ENCODE measurements at regions not wholly inside any gene's neighbourhood (a gene's known extent, or its start where the extent isn't known, plus 50 kb on each side); places are given as distances from the start of the nearest gene placed in this dataset.

DNA sequence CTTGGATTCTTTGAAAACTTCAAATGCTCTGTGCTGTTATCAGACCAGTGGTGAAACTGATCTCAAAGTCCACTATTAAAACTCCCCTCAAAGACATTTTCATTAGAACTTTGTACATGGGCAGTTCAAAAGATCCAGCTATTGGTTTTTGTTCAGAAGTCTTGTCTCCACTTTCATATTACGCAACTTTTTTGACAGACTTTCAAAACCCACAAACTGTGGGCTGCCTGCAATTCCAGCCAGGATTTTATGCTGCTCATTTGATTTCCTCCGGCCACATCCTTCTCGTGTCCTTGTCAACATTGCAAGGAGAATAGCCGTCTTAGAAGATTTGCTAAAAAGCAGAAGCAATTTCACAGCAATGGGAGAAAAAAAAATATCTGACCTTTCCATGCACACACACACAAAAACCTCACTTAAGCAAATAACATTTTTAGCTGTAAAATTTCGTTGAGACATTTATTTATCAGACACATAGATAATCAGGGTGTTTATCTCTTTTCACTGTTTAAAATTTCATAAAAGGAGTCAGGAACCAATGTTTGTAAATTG is 1990.5 kb downstream of the MAT2B start:
- Mint-ChIP-seq H3K4me3 (ENCODE audit: unreplicated experiment) (no peak overlapping the region), H3K27me3 (ENCODE audit: low read depth) (no peaks in the 10 kb centered on the region), H3K27ac (ENCODE audit: unreplicated experiment) (no peak overlapping the region), H3K4me1 (ENCODE audit: low read depth) (no peaks in the 10 kb centered on the region), H3K9me3 (ENCODE audit: low read depth) (no peaks in the 10 kb centered on the region), H3K36me3 (ENCODE audit: low read depth) (no peaks in the 10 kb centered on the region)
- no peak for TF ChIP-seq CTCF (IDR thresholded peaks at IDR 0.05)
- no peak for DNase-seq (ENCODE audit: low spot score)

GRCh38 chr5:165497707-165498106 is 1992.3 kb downstream of the MAT2B start:
- Mint-ChIP-seq H3K36me3 (ENCODE audit: low read depth) (no peaks in the 10 kb centered on the region), H3K4me3 (ENCODE audit: unreplicated experiment) (no peak overlapping the region), H3K27ac (ENCODE audit: unreplicated experiment) (no peak overlapping the region), H3K9me3 (ENCODE audit: low read depth) (no peaks in the 10 kb centered on the region), H3K27me3 (ENCODE audit: low read depth) (no peaks in the 10 kb centered on the region), H3K4me1 (ENCODE audit: low read depth) (no peaks in the 10 kb centered on the region)
- DNase-seq (ENCODE audit: low spot score) = no peak
- TF ChIP-seq CTCF (IDR thresholded peaks at IDR 0.05) = peak; percentile 55

DNA sequence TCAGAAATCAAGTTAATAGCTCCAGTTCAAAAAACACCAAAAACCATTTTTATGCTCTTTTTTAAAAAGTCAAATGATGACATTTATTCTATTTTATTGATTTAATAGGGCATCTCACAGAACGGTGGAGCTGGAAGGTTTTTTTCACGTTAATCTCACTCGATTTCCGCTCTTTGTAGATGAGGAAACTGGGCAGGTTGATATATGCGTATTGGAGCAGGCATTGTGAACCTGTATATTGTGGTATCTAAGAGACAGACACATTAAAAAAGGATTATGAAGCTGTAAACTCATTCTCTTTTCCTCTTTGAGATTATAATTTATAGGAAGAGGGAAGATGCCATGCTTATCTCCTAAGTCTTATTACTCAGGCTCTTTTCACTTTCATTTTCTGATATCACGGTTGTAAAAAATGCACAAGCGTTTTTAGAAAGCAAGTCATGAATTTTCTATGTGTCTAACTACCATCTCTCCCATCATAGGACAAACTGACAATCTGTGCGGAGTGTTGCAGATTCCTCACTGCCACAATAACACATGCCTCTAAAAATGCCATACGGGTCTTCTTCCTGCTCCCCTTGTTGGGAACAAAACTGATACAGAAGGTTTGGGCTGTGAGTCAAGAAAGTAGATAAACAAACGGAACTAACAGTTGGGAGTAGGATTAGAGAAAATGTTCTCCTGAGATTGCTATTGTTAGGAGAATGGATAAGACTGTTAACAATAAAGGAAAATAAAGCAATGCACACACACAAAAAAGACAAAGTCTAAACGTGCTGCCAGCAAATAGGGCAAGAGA is 1997.7 kb downstream of the MAT2B start:
- H3K27me3 Mint-ChIP-seq (ENCODE audit: low read depth) = peaks cover 3% of the 10 kb centered on the region
- no peaks in the 10 kb centered on the region for H3K36me3 Mint-ChIP-seq (ENCODE audit: low read depth)
- H3K4me3 Mint-ChIP-seq (ENCODE audit: unreplicated experiment) = no peak overlapping the region
- no peak overlapping the region for H3K27ac Mint-ChIP-seq (ENCODE audit: unreplicated experiment)
- TF ChIP-seq CTCF (IDR thresholded peaks at IDR 0.05) = no peak
- H3K9me3 Mint-ChIP-seq (ENCODE audit: low read depth) = peaks cover 5% of the 10 kb centered on the region
- no peaks in the 10 kb centered on the region for H3K4me1 Mint-ChIP-seq (ENCODE audit: low read depth)
- DNase-seq (ENCODE audit: low spot score) = no peak

- no peak for DNase-seq (ENCODE audit: low spot score)
- H3K27ac Mint-ChIP-seq (ENCODE audit: unreplicated experiment) = no peak overlapping the region
- H3K9me3 Mint-ChIP-seq (ENCODE audit: low read depth) = peaks cover 14% of the 10 kb centered on the region
- peaks cover 3% of the 10 kb centered on the region for H3K27me3 Mint-ChIP-seq (ENCODE audit: low read depth)
- no peaks in the 10 kb centered on the region for H3K4me1 Mint-ChIP-seq (ENCODE audit: low read depth)
- TF ChIP-seq CTCF (IDR thresholded peaks at IDR 0.05) = no peak
- H3K36me3 Mint-ChIP-seq (ENCODE audit: low read depth) = no peaks in the 10 kb centered on the region
- H3K4me3 Mint-ChIP-seq (ENCODE audit: unreplicated experiment) = no peak overlapping the region
Measured at GRCh38 chr5:165504674-165505073, 1999.3 kb downstream of the MAT2B start.

DNA sequence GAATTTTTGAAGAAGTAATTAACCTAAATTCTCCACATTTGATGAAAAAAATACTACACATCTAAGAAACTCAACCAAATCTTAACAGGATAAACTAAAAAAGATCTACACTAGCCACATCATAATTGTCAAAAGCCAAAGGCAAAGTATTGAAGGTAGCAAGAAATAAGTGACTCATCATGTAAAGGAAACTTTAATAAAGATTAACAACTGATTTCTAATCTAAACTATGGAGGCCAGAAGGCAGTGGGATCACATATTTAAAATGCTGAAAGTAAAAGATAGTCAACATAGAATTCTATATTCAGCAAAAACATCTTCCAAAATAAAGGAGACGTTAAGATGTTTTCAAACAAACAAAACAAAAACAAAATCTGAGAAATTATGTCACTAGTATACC is 2002.9 kb downstream of the MAT2B start:
- no peak for TF ChIP-seq CTCF (IDR thresholded peaks at IDR 0.05)
- DNase-seq (ENCODE audit: low spot score) = no peak
- H3K27me3 Mint-ChIP-seq (ENCODE audit: low read depth) = peaks cover 3% of the 10 kb centered on the region
- H3K4me3 Mint-ChIP-seq (ENCODE audit: unreplicated experiment) = no peak overlapping the region
- H3K9me3 Mint-ChIP-seq (ENCODE audit: low read depth) = peaks cover 20% of the 10 kb centered on the region
- H3K36me3 Mint-ChIP-seq (ENCODE audit: low read depth) = no peaks in the 10 kb centered on the region
- H3K27ac Mint-ChIP-seq (ENCODE audit: unreplicated experiment) = no peak overlapping the region
- no peaks in the 10 kb centered on the region for H3K4me1 Mint-ChIP-seq (ENCODE audit: low read depth)
